Stimulated activated naive CD8-positive, alpha-beta T cell treated with anti-CD3 and anti-CD28 coated beads, Interleukin-15, amount 100 ng/mL, for 72 hours (primary cell): ENCODE measurements at regions not wholly inside any gene's neighbourhood (a gene's known extent, or its start where the extent isn't known, plus 50 kb on each side); places are given as distances from the start of the nearest gene placed in this dataset.
"Not testable (repeated sequence)": the region's sequence is repeated elsewhere in the genome, so short reads cannot be mapped to it uniquely, and the experiment has no call there.

Source experiments
- ATAC-seq: fragments of 150-1000 bp; cut with Tn5 transposase; 2 replicates; pipeline ENCODE4 v1.10.0; 2021; ENCODE audit warnings: mild to moderate bottlenecking, moderate library complexity
- DNase-seq, 2 donors: peaks; one replicate each; pipeline ENCODE4 v3.0.0; 2021 to 2022
- H3K27ac Mint-ChIP-seq, 2 donors: one replicate each; pipeline ENCODE4 v1.8.0; 2022; ENCODE audit warnings: mild to moderate bottlenecking in 2 of 2, mixed read lengths in 2 of 2, moderate library complexity in 2 of 2
- H3K27me3 Mint-ChIP-seq: one replicate; pipeline ENCODE4 v1.8.0; 2022; ENCODE audit warnings: mixed read lengths
- H3K4me1 Mint-ChIP-seq: one replicate; pipeline ENCODE4 v1.8.0; 2022; ENCODE audit warnings: mild to moderate bottlenecking, mixed read lengths
- H3K4me3 Mint-ChIP-seq, 2 donors: one replicate each; pipeline ENCODE4 v1.8.0; 2022; ENCODE audit warnings: mild to moderate bottlenecking in 2 of 2, mixed read lengths in 2 of 2, moderate library complexity in 1 of 2
- H3K9me3 Mint-ChIP-seq, 2 donors: one replicate each; pipeline ENCODE4 v1.8.0; 2022; ENCODE audit warnings: mixed read lengths in 2 of 2

GRCh38 chr9:42550789-42551357 is 367.4 kb downstream of the SPATA31A6 start:
- peak; percentile 48 for ATAC-seq
- H3K9me3 Mint-ChIP-seq, H3K4me3 Mint-ChIP-seq, H3K27me3 Mint-ChIP-seq, H3K27ac Mint-ChIP-seq, H3K4me1 Mint-ChIP-seq: not testable (repeated sequence)
- peak in 1 of 2 donors; percentile 9 for DNase-seq

GRCh38 chr9:42568530-42568929 is 385.1 kb downstream of the SPATA31A6 start:
- H3K27me3 Mint-ChIP-seq, H3K27ac Mint-ChIP-seq, H3K4me3 Mint-ChIP-seq: not testable (repeated sequence)

DNA sequence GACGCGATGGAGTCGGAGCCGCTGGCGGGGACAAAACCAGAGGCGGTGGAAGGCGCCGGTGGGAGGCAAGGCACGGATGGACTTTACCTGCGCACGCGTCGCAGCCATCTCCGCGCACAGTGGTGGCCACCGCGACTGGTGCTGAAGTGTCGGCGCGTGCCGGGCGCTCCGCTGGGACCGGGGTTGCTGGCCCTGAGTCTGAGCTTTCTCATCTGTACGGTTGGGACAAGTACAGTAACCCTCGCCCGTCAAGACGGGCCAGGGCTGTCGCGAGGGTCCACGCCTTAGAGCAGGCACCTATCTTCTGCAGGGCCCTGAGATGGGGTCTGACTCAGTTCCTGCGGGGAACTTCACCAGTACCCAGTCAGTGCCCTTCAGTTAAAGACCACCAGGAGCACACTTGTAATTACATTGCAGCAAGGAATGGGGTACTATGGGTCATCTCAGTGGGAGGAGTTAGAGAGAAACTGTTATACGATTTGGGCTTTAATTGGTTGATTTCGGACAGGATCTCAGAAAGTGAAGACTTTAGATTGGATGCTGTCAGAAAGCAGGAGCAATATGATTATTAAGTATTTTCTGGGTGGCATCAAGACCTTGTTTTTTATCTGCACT is 385.6 kb downstream of the SPATA31A6 start:
- not testable (repeated sequence) for H3K9me3 Mint-ChIP-seq, H3K27ac Mint-ChIP-seq, H3K4me3 Mint-ChIP-seq, H3K27me3 Mint-ChIP-seq, H3K4me1 Mint-ChIP-seq
- peak; percentile 67 for ATAC-seq
- peak; percentile 34 to 46 for DNase-seq

More at GRCh38 chr9:42568530-42568929, 385.1 kb downstream of the SPATA31A6 start:
- H3K4me1 Mint-ChIP-seq, ATAC-seq, DNase-seq, H3K9me3 Mint-ChIP-seq: not testable (repeated sequence)

- not testable (repeated sequence) for H3K27me3 Mint-ChIP-seq, H3K27ac Mint-ChIP-seq, H3K9me3 Mint-ChIP-seq, DNase-seq, ATAC-seq, H3K4me1 Mint-ChIP-seq, H3K4me3 Mint-ChIP-seq
Measured at GRCh38 chr9:42577851-42578250, 394.4 kb downstream of the SPATA31A6 start.
